ENCODE measurements at regions not wholly inside any gene's neighbourhood (a gene's known extent, or its start where the extent isn't known, plus 50 kb on each side); places are given as distances from the start of the nearest gene placed in this dataset.

GRCh38 chr16:14334366-14335080 lies 263.4 kb downstream of the MRTFB start:
- no peak for DNase-seq

GRCh38 chr16:14333361-14333760 lies 262.2 kb downstream of the MRTFB start:
- DNase-seq = no peak

- DNase-seq = no peak
These were observed 259.9 kb downstream of the MRTFB start for GRCh38 chr16:14331020-14331419.

- no peak for DNase-seq
These were observed 258.7 kb downstream of the MRTFB start for GRCh38 chr16:14329727-14330350.

GRCh38 chr16:14325502-14326401 lies 254.6 kb downstream of the MRTFB start:
- peak; percentile 14 for DNase-seq

- no peak for DNase-seq
These were observed 253.5 kb downstream of the MRTFB start for GRCh38 chr16:14324581-14324980.

GRCh38 chr16:14322186-14322585 lies 251.1 kb downstream of the MRTFB start:
- no peak for DNase-seq

- DNase-seq = no peak
These were observed 250.4 kb downstream of the MRTFB start for GRCh38 chr16:14321542-14321941.

GRCh38 chr16:14320406-14320805 lies 249.3 kb downstream of the MRTFB start:
- DNase-seq = no peak
